RWPE2 (cell line): ENCODE measurements at regions not wholly inside any gene's neighbourhood (a gene's known extent, or its start where the extent isn't known, plus 50 kb on each side); places are given as distances from the start of the nearest gene placed in this dataset.

Source experiments
- ATAC-seq: fragments of 200-7000 bp; cut with Tn5 transposase; 3 replicates; pipeline ENCODE4 v1.9.1; 2021; ENCODE audit warnings: low read depth
- DNase-seq: peaks from one replicate; pipeline ENCODE4 v3.0.0-alpha.2; 2020; ENCODE audit warnings: low spot score
- H3K27ac ChIP-seq: fragments of 450-650 bp; 2 replicates; pipeline ENCODE4 v1.5.1; 2017; ENCODE audit warnings: mild to moderate bottlenecking; ENCODE audit not compliant: poor library complexity, severe bottlenecking
- H3K27me3 ChIP-seq: fragments of 250-450 bp; sonication (Bioruptor Pico); 2 replicates; pipeline ENCODE4 v1.5.1; 2021; ENCODE audit warnings: mild to moderate bottlenecking, moderate library complexity; ENCODE audit not compliant: insufficient read depth, poor library complexity, severe bottlenecking
- H3K36me3 ChIP-seq: fragments of 250-450 bp; sonication (Bioruptor Pico); 2 replicates; pipeline ENCODE4 v1.5.1; 2020; ENCODE audit warnings: low read depth, mild to moderate bottlenecking, moderate library complexity
- H3K4me1 ChIP-seq: fragments of 250-450 bp; sonication (Bioruptor Pico); 2 replicates; pipeline ENCODE4 v1.5.1; 2021; ENCODE audit warnings: mild to moderate bottlenecking, moderate library complexity; ENCODE audit not compliant: insufficient read depth, poor library complexity, severe bottlenecking
- H3K4me3 ChIP-seq: fragments of 250-450 bp; sonication (Bioruptor Pico); 2 replicates; pipeline ENCODE4 v1.5.1; 2021; ENCODE audit warnings: mild to moderate bottlenecking, moderate library complexity; ENCODE audit not compliant: severe bottlenecking
- H3K9me3 ChIP-seq: fragments of 250-450 bp; sonication (Bioruptor Pico); 2 replicates; pipeline ENCODE4 v1.5.1; 2021; ENCODE audit warnings: mild to moderate bottlenecking, moderate library complexity; ENCODE audit not compliant: severe bottlenecking
- CTCF ChIP-seq: fragments of 450-650 bp; IDR thresholded peaks from one replicate; pipeline ENCODE4 v1.5.1; 2017; ENCODE audit warnings: mild to moderate bottlenecking, moderate library complexity; ENCODE audit not compliant: poor library complexity, severe bottlenecking

GRCh38 chr10:64738462-64738861 lies 1217.3 kb downstream of the REEP3 start:
- Histone ChIP-seq H3K4me1 (no peaks in the 10 kb centered on the region), H3K36me3 (no peaks in the 10 kb centered on the region), H3K9me3 (no peaks in the 10 kb centered on the region), H3K4me3 (no peak overlapping the region), H3K27me3 (peaks cover 3% of the 10 kb centered on the region), H3K27ac (no peak overlapping the region)
- DNase-seq (no peak), ATAC-seq (no peak)
- no peak for TF ChIP-seq CTCF

- H3K9me3 ChIP-seq: no peaks in the 10 kb centered on the region
- H3K27ac ChIP-seq: no peak overlapping the region
- H3K4me1 ChIP-seq: no peaks in the 10 kb centered on the region
- TF ChIP-seq CTCF: no peak
- peaks cover 13% of the 10 kb centered on the region for H3K27me3 ChIP-seq
- no peaks in the 10 kb centered on the region for H3K36me3 ChIP-seq
- DNase-seq: no peak
- no peak for ATAC-seq
- H3K4me3 ChIP-seq: no peak overlapping the region
These were observed 1224.4 kb downstream of the REEP3 start for GRCh38 chr10:64745565-64745964.

- no peak for DNase-seq
- H3K4me1 ChIP-seq: no peaks in the 10 kb centered on the region
- H3K27me3 ChIP-seq: peaks cover 20% of the 10 kb centered on the region
- no peak for ATAC-seq
- no peak for TF ChIP-seq CTCF
- H3K36me3 ChIP-seq: no peaks in the 10 kb centered on the region
- H3K27ac ChIP-seq: no peak overlapping the region
- no peaks in the 10 kb centered on the region for H3K9me3 ChIP-seq
- H3K4me3 ChIP-seq: no peak overlapping the region
These were observed 1229.5 kb downstream of the REEP3 start for GRCh38 chr10:64750672-64751071.

GRCh38 chr10:64753516-64753915 lies 1232.3 kb downstream of the REEP3 start:
- no peaks in the 10 kb centered on the region for H3K36me3 ChIP-seq
- H3K4me3 ChIP-seq: no peak overlapping the region
- peaks cover 20% of the 10 kb centered on the region for H3K27me3 ChIP-seq
- no peaks in the 10 kb centered on the region for H3K9me3 ChIP-seq
- no peak overlapping the region for H3K27ac ChIP-seq
- ATAC-seq: no peak
- no peaks in the 10 kb centered on the region for H3K4me1 ChIP-seq
- TF ChIP-seq CTCF: no peak
- no peak for DNase-seq

- DNase-seq (no peak), ATAC-seq (no peak)
- Histone ChIP-seq H3K36me3 (no peaks in the 10 kb centered on the region), H3K9me3 (no peaks in the 10 kb centered on the region), H3K4me1 (no peaks in the 10 kb centered on the region), H3K27me3 (no peaks in the 10 kb centered on the region), H3K27ac (no peak overlapping the region), H3K4me3 (no peak overlapping the region)
- TF ChIP-seq CTCF: no peak
These were observed 1239.2 kb downstream of the REEP3 start for GRCh38 chr10:64760371-64760770.
